Activated T-helper 1 cell treated with anti-CD3 and anti-CD28 coated beads, Interleukin-12 subunit alpha, Interleukin-12 subunit beta, Interleukin-2, Interleukin-4 antibody, amounts not matched to agents 30 ng/mL and 10 ng/mL and 1 ng/mL, durations not matched to agents 14 hours and 24 hours and 36 hours (primary cell): ENCODE measurements at regions not wholly inside any gene's neighbourhood (a gene's known extent, or its start where the extent isn't known, plus 50 kb on each side); places are given as distances from the start of the nearest gene placed in this dataset.

Source experiments
- DNase-seq: peaks from one replicate; pipeline ENCODE4 v3.0.0; 2021; ENCODE audit warnings: low spot score
- H3K27ac Mint-ChIP-seq: one replicate; pipeline ENCODE4 v1.8.0; 2021; ENCODE audit warnings: mild to moderate bottlenecking, mixed read lengths
- H3K27me3 Mint-ChIP-seq: one replicate; pipeline ENCODE4 v1.8.0; 2022; ENCODE audit warnings: mild to moderate bottlenecking, moderate library complexity, mixed read lengths; ENCODE audit not compliant: insufficient read depth
- H3K36me3 Mint-ChIP-seq: one replicate; pipeline ENCODE4 v1.8.0; 2021; ENCODE audit warnings: low read depth, mixed read lengths
- H3K4me1 Mint-ChIP-seq: one replicate; pipeline ENCODE4 v1.8.0; 2021; ENCODE audit warnings: low read depth, mixed read lengths
- H3K4me3 Mint-ChIP-seq: one replicate; pipeline ENCODE4 v1.8.0; 2021; ENCODE audit warnings: mild to moderate bottlenecking, moderate library complexity, mixed read lengths
- H3K9me3 Mint-ChIP-seq: one replicate; pipeline ENCODE4 v1.8.0; 2021; ENCODE audit warnings: mixed read lengths
- intact Hi-C: fragments of 100-400 bp; cut with micrococcal nuclease; formaldehyde crosslinking; loops from one replicate; pipeline ENCODE4 v1.15.1; 2024

GRCh38 chr2:19138264-19138825, 220.1 kb downstream of the OSR1 start:
- intact Hi-C loops: no loop called here
- H3K36me3 Mint-ChIP-seq: no peaks in the 10 kb centered on the region
- DNase-seq: no peak
- H3K4me1 Mint-ChIP-seq: no peaks in the 10 kb centered on the region
- H3K27ac Mint-ChIP-seq: no peak overlapping the region
- H3K9me3 Mint-ChIP-seq: no peaks in the 10 kb centered on the region
- H3K4me3 Mint-ChIP-seq: no peak overlapping the region
- H3K27me3 Mint-ChIP-seq: no peaks in the 10 kb centered on the region

- Mint-ChIP-seq H3K4me1 (no peaks in the 10 kb centered on the region), H3K9me3 (no peaks in the 10 kb centered on the region), H3K27me3 (peaks cover under 1% of the 10 kb centered on the region), H3K4me3 (no peak overlapping the region), H3K36me3 (no peaks in the 10 kb centered on the region), H3K27ac (no peak overlapping the region)
- intact Hi-C loops: no loop called here
- no peak for DNase-seq
Measured at GRCh38 chr2:19137433-19137832, 221.0 kb downstream of the OSR1 start.

DNA sequence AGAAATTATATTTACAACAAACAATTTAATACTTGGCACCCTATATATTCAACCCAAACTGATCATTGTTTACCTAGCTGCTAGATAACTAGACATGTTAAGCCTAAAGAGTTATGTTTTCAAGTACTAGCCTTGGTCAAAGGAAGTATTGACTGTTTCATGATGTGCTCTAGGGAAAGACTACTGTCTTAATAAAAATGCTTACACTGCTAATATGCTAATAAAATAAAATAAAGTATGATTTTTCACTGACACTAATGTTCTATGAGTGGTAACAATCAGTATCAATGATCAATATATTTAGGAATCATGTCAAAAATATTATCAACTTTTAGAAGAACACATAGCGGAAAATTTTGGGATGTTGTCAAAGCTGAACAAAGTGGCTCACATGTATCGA, 225.5 kb downstream of the OSR1 start:
- no peak overlapping the region for H3K27ac Mint-ChIP-seq
- H3K27me3 Mint-ChIP-seq: peaks cover 2% of the 10 kb centered on the region
- H3K9me3 Mint-ChIP-seq: no peaks in the 10 kb centered on the region
- H3K4me1 Mint-ChIP-seq: no peaks in the 10 kb centered on the region
- H3K36me3 Mint-ChIP-seq: no peaks in the 10 kb centered on the region
- no peak for DNase-seq
- H3K4me3 Mint-ChIP-seq: no peak overlapping the region
- intact Hi-C loops: no loop called here

DNA sequence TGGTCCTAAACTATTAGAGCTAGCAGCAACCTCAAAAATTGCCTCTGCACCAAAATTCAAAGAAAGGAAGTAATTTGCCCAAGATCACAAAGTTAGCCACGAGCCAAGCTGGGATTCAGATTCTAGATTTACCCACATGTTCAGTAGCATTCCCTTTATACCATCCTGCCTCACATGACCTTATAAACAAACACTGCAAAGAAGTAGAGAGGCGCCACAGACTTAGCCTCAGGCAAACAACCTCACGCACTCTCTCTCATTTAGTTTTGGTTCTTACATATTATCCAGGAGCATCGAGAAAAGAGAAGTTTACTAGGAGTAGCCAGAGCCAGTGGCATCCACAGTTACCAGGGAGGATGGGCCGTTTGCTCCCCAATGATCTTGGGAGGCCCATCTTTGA, 226.6 kb downstream of the OSR1 start:
- Mint-ChIP-seq H3K4me1 (no peaks in the 10 kb centered on the region), H3K36me3 (no peaks in the 10 kb centered on the region), H3K4me3 (no peak overlapping the region), H3K27ac (no peak overlapping the region), H3K9me3 (no peaks in the 10 kb centered on the region), H3K27me3 (peaks cover 2% of the 10 kb centered on the region)
- DNase-seq: no peak
- intact Hi-C loops: no loop called here

- intact Hi-C loops: no loop called here
- Mint-ChIP-seq H3K27ac (no peak overlapping the region), H3K4me3 (no peak overlapping the region), H3K36me3 (no peaks in the 10 kb centered on the region), H3K9me3 (no peaks in the 10 kb centered on the region), H3K27me3 (peaks cover 3% of the 10 kb centered on the region), H3K4me1 (no peaks in the 10 kb centered on the region)
- DNase-seq: no peak
Measured at GRCh38 chr2:19128148-19128547, 230.3 kb downstream of the OSR1 start.

- H3K4me3 Mint-ChIP-seq: no peak overlapping the region
- no peaks in the 10 kb centered on the region for H3K4me1 Mint-ChIP-seq
- no peak overlapping the region for H3K27ac Mint-ChIP-seq
- intact Hi-C loops: no loop called here
- DNase-seq: no peak
- H3K9me3 Mint-ChIP-seq: no peaks in the 10 kb centered on the region
- H3K36me3 Mint-ChIP-seq: no peaks in the 10 kb centered on the region
- peaks cover 4% of the 10 kb centered on the region for H3K27me3 Mint-ChIP-seq
Measured at GRCh38 chr2:19127616-19128015, 230.8 kb downstream of the OSR1 start.

DNA sequence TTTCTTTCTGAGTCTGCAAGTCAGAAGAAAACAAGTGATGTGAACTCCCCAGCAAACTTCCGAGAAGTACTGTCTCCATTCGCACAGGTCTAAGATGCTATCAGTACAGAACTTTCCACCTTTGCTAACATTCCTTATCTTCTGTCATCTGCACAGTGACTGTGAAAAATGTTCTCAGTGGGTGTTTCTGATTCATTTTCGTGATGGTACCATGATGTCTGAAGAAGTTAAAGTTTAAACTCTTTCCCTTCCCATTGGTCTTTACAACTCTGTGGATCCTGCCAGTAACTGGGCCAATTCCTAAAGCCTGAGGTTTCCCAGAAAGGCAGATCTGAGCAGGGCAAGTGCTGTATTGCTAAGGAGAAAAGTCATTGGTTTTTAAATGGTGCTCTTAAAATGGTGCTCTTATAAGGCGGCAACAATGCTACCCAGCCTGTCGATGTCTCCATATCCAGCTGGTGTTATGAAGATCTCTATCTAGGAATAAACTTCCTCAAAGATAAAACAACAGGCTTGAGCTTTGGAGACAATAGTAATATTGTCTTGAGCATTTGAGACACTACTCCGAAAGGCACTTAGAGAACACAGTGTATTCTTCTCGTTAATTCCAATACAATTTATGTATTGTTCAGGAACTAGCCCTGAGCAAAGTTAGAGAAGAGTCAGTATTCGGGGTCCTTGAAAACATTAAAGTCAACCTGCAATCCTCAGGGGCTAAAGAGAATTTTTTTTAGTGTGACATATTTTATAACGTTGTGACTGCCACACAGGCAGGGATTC, 232.3 kb downstream of the OSR1 start:
- no peaks in the 10 kb centered on the region for H3K9me3 Mint-ChIP-seq
- H3K4me1 Mint-ChIP-seq: no peaks in the 10 kb centered on the region
- no peaks in the 10 kb centered on the region for H3K36me3 Mint-ChIP-seq
- DNase-seq: no peak
- no peak overlapping the region for H3K27ac Mint-ChIP-seq
- H3K4me3 Mint-ChIP-seq: no peak overlapping the region
- peaks cover 2% of the 10 kb centered on the region for H3K27me3 Mint-ChIP-seq
- intact Hi-C loops: no loop called here

- DNase-seq: no peak
- intact Hi-C loops: no loop called here
- Mint-ChIP-seq H3K4me3 (no peak overlapping the region), H3K9me3 (no peaks in the 10 kb centered on the region), H3K27me3 (peaks cover 3% of the 10 kb centered on the region), H3K4me1 (no peaks in the 10 kb centered on the region), H3K36me3 (no peaks in the 10 kb centered on the region), H3K27ac (no peak overlapping the region)
Measured at GRCh38 chr2:19124135-19124534, 234.3 kb downstream of the OSR1 start.

DNA sequence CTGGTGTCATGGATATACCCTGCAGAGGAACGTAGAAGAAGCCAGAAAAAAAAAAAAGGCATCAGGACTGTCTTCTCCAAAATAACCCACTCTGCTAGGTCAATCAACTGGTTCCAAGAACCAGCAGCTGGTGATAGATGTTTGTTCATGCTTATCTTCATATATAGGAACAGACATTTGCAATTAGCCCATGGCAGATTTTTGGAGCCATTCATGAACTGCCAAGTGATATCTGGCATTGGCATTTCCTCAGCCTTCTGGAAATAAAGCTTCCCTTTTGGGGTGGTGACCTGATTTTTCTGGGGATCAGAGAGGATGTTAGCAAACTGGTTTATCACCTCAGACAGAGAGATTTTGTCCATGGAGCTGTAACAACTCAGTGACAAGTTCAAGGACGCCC, 234.9 kb downstream of the OSR1 start:
- Mint-ChIP-seq H3K9me3 (no peaks in the 10 kb centered on the region), H3K36me3 (no peaks in the 10 kb centered on the region), H3K4me1 (no peaks in the 10 kb centered on the region), H3K4me3 (no peak overlapping the region), H3K27me3 (peaks cover 3% of the 10 kb centered on the region), H3K27ac (no peak overlapping the region)
- intact Hi-C loops: no loop called here
- no peak for DNase-seq

DNA sequence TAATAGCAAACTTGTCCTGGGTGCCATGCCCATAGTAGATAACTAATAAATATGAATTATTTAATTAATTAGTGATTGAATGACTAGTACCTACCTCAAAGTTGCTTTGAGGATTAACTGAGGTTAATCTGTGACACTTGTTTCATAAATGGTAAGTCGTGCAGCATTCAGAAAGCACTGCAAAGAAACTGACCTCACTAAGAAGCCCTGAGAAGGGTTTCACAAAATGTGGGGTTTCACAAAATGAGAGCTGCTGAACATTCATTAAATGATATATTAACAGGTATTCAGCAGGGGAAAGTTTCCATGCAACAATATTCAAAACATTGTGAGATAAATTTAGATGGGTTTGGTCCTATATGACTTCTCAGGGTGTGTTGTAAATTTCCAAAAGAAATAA, 236.2 kb downstream of the OSR1 start:
- Mint-ChIP-seq H3K27me3 (peaks cover 3% of the 10 kb centered on the region), H3K9me3 (no peaks in the 10 kb centered on the region), H3K4me1 (no peaks in the 10 kb centered on the region), H3K4me3 (no peak overlapping the region), H3K36me3 (no peaks in the 10 kb centered on the region), H3K27ac (no peak overlapping the region)
- DNase-seq: no peak
- intact Hi-C loops: no loop called here

GRCh38 chr2:19120941-19121750, 237.3 kb downstream of the OSR1 start:
- intact Hi-C loops: no loop called here
- no peak overlapping the region for H3K4me3 Mint-ChIP-seq
- H3K27me3 Mint-ChIP-seq: peaks cover 3% of the 10 kb centered on the region
- H3K4me1 Mint-ChIP-seq: no peaks in the 10 kb centered on the region
- H3K27ac Mint-ChIP-seq: no peak overlapping the region
- H3K36me3 Mint-ChIP-seq: no peaks in the 10 kb centered on the region
- no peak for DNase-seq
- H3K9me3 Mint-ChIP-seq: no peaks in the 10 kb centered on the region

DNA sequence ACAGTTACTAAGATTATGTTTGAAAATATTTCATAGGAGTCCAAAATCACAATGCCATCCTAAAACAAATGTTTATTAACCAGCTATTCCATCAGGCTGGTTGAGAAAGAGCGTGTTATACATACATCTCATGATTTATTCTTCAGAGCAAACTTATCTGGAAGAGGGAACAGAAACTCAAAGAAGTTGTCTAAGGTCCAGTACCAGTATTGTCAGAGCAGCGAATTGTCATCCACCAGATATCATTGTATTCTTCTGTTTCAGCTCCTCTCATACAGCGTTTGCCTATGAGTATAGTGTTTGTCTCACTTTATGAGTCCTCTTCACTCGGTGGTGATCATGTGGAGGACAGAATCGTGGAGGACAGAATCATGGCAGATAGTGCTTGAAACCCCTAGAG, 238.2 kb downstream of the OSR1 start:
- DNase-seq: no peak
- Mint-ChIP-seq H3K4me1 (no peaks in the 10 kb centered on the region), H3K4me3 (no peak overlapping the region), H3K27ac (no peak overlapping the region), H3K9me3 (no peaks in the 10 kb centered on the region), H3K36me3 (no peaks in the 10 kb centered on the region), H3K27me3 (peaks cover 3% of the 10 kb centered on the region)
- intact Hi-C loops: no loop called here

GRCh38 chr2:19119326-19120001, 239.0 kb downstream of the OSR1 start:
- H3K27me3 Mint-ChIP-seq: peaks cover 3% of the 10 kb centered on the region
- H3K9me3 Mint-ChIP-seq: no peaks in the 10 kb centered on the region
- intact Hi-C loops: no loop called here
- H3K36me3 Mint-ChIP-seq: no peaks in the 10 kb centered on the region
- H3K4me1 Mint-ChIP-seq: no peaks in the 10 kb centered on the region
- DNase-seq: no peak
- no peak overlapping the region for H3K4me3 Mint-ChIP-seq
- no peak overlapping the region for H3K27ac Mint-ChIP-seq
